ENCODE measurements at regions not wholly inside any gene's neighbourhood (a gene's known extent, or its start where the extent isn't known, plus 50 kb on each side); places are given as distances from the start of the nearest gene placed in this dataset.
"Not testable (repeated sequence)": the region's sequence is repeated elsewhere in the genome, so short reads cannot be mapped to it uniquely, and the experiment has no call there.

GRCh38 chr10:133015816-133016462 lies 71.8 kb upstream of the ADGRA1 start:
- TF ChIP-seq CTCF (IDR thresholded peaks at IDR 0.05; ENCODE audit: low read length, missing control alignments): no peak
- no peak overlapping the region for H3K4me3 ChIP-seq (replicated peaks; ENCODE audit: low read depth, low read length)
- no peak for DNase-seq (ENCODE audit: low read depth)

GRCh38 chr10:133015321-133015720 lies 72.4 kb upstream of the ADGRA1 start:
- no peak overlapping the region for H3K4me3 ChIP-seq (replicated peaks; ENCODE audit: low read depth, low read length)
- DNase-seq (ENCODE audit: low read depth): no peak
- no peak for TF ChIP-seq CTCF (IDR thresholded peaks at IDR 0.05; ENCODE audit: low read length, missing control alignments)

GRCh38 chr10:133014416-133015210 lies 72.2 kb upstream of the CFAP46 start:
- no peak for DNase-seq (ENCODE audit: low read depth)
- no peak overlapping the region for H3K4me3 ChIP-seq (replicated peaks; ENCODE audit: low read depth, low read length)

GRCh38 chr10:133013463-133013862 lies 71.1 kb upstream of the CFAP46 start:
- TF ChIP-seq CTCF (IDR thresholded peaks at IDR 0.05; ENCODE audit: low read length, missing control alignments): no peak
- H3K4me3 ChIP-seq (replicated peaks; ENCODE audit: low read depth, low read length): no peak overlapping the region
- no peak for DNase-seq (ENCODE audit: low read depth)

More at GRCh38 chr10:133014416-133015210, 72.2 kb upstream of the CFAP46 start:
- TF ChIP-seq CTCF (IDR thresholded peaks at IDR 0.05; ENCODE audit: low read length, missing control alignments): no peak

- H3K4me3 ChIP-seq (replicated peaks; ENCODE audit: low read depth, low read length): no peak overlapping the region
- DNase-seq (ENCODE audit: low read depth): no peak
- TF ChIP-seq CTCF (IDR thresholded peaks at IDR 0.05; ENCODE audit: low read length, missing control alignments): no peak
Measured at GRCh38 chr10:133012573-133013359, 70.4 kb upstream of the CFAP46 start.

GRCh38 chr10:133011882-133012281 lies 69.5 kb upstream of the CFAP46 start:
- no peak for DNase-seq (ENCODE audit: low read depth)
- TF ChIP-seq CTCF (IDR thresholded peaks at IDR 0.05; ENCODE audit: low read length, missing control alignments): no peak
- no peak overlapping the region for H3K4me3 ChIP-seq (replicated peaks; ENCODE audit: low read depth, low read length)

GRCh38 chr10:133011393-133011792 lies 69.0 kb upstream of the CFAP46 start:
- not testable (repeated sequence) for H3K4me3 ChIP-seq (replicated peaks; ENCODE audit: low read depth, low read length); DNase-seq (ENCODE audit: low read depth)

- H3K4me3 ChIP-seq (replicated peaks; ENCODE audit: low read depth, low read length); DNase-seq (ENCODE audit: low read depth): not testable (repeated sequence)
Measured at GRCh38 chr10:133010843-133011179, 68.4 kb upstream of the CFAP46 start.
